ENCODE measurements at regions not wholly inside any gene's neighbourhood (a gene's known extent, or its start where the extent isn't known, plus 50 kb on each side); places are given as distances from the start of the nearest gene placed in this dataset.

GRCh38 chr6:145508107-145508506 is 227.2 kb downstream of the EPM2A start:
- Histone ChIP-seq H3K36me3 (no peaks in the 10 kb centered on the region), H3K27me3 (no peaks in the 10 kb centered on the region), H3K4me1 (no peaks in the 10 kb centered on the region), H3K4me3 (no peak overlapping the region), H3K9me3 (peaks cover 5 to 18% (median 10%) of the 10 kb centered on the region in 4 donors), H3K27ac (no peak overlapping the region)
- WGBS, 2 donors: 56 to 80% methylated on average over 1 of the region's 1 CpG
- DNase-seq: no peak
- no peak for TF ChIP-seq POLR2A (IDR thresholded peaks at IDR 0.05)
- no peak for TF ChIP-seq POLR2AphosphoS5 (IDR thresholded peaks at IDR 0.05)
- TF ChIP-seq CTCF (IDR thresholded peaks at IDR 0.05): no peak
- TF ChIP-seq EP300 (IDR thresholded peaks at IDR 0.05): no peak
- no peak for ATAC-seq (ENCODE audit: low FRiP score in 2 of 2)

GRCh38 chr6:145517492-145517891 is 217.8 kb downstream of the EPM2A start:
- ATAC-seq (ENCODE audit: low FRiP score in 2 of 2): no peak
- Histone ChIP-seq H3K27me3 (no peaks in the 10 kb centered on the region), H3K4me1 (no peaks in the 10 kb centered on the region), H3K9me3 (no peaks in the 10 kb centered on the region), H3K36me3 (no peaks in the 10 kb centered on the region), H3K27ac (no peak overlapping the region), H3K4me3 (no peak overlapping the region)
- WGBS, 2 donors: 89 to 93% methylated on average over 4 of the region's 4 CpGs
- TF ChIP-seq POLR2AphosphoS5 (IDR thresholded peaks at IDR 0.05) (no peak), POLR2A (IDR thresholded peaks at IDR 0.05) (no peak), EP300 (IDR thresholded peaks at IDR 0.05) (no peak), CTCF (IDR thresholded peaks at IDR 0.05) (no peak)
- DNase-seq: no peak

GRCh38 chr6:145525038-145525437 is 210.3 kb downstream of the EPM2A start:
- no peaks in the 10 kb centered on the region for H3K27me3 ChIP-seq
- TF ChIP-seq CTCF (IDR thresholded peaks at IDR 0.05) (no peak), POLR2A (IDR thresholded peaks at IDR 0.05) (no peak), POLR2AphosphoS5 (IDR thresholded peaks at IDR 0.05) (no peak), EP300 (IDR thresholded peaks at IDR 0.05) (no peak)
- H3K9me3 ChIP-seq: no peaks in the 10 kb centered on the region
- ATAC-seq (ENCODE audit: low FRiP score in 2 of 2): no peak
- no peak for DNase-seq
- H3K4me1 ChIP-seq: no peaks in the 10 kb centered on the region
- 89 to 90% methylated on average over 3 of the region's 3 CpGs for WGBS, 2 donors
- H3K4me3 ChIP-seq: no peak overlapping the region
- H3K27ac ChIP-seq: no peak overlapping the region
- no peaks in the 10 kb centered on the region for H3K36me3 ChIP-seq

- Histone ChIP-seq H3K4me1 (no peaks in the 10 kb centered on the region), H3K36me3 (no peaks in the 10 kb centered on the region), H3K4me3 (no peak overlapping the region), H3K27me3 (no peaks in the 10 kb centered on the region), H3K9me3 (no peaks in the 10 kb centered on the region), H3K27ac (no peak overlapping the region)
- 45 to 46% methylated on average over 2 of the region's 2 CpGs for WGBS, 2 donors
- no peak for ATAC-seq (ENCODE audit: low FRiP score in 2 of 2)
- no peak for DNase-seq
- TF ChIP-seq POLR2AphosphoS5 (IDR thresholded peaks at IDR 0.05): no peak
Observed at GRCh38 chr6:145529582-145529981, 205.7 kb downstream of the EPM2A start.

- Histone ChIP-seq H3K36me3 (no peaks in the 10 kb centered on the region), H3K27me3 (no peaks in the 10 kb centered on the region), H3K9me3 (no peaks in the 10 kb centered on the region), H3K27ac (no peak overlapping the region), H3K4me3 (no peak overlapping the region), H3K4me1 (no peaks in the 10 kb centered on the region)
- ATAC-seq (ENCODE audit: low FRiP score in 2 of 2) (no peak), DNase-seq (no peak)
- TF ChIP-seq POLR2AphosphoS5 (IDR thresholded peaks at IDR 0.05) (no peak), EP300 (IDR thresholded peaks at IDR 0.05) (no peak), CTCF (IDR thresholded peaks at IDR 0.05) (no peak), POLR2A (IDR thresholded peaks at IDR 0.05) (no peak)
Observed at GRCh38 chr6:145530454-145530853, 204.9 kb downstream of the EPM2A start.

Data from upper lobe of left lung (tissue), 6 donors.